OCI-LY1 (cell line): ENCODE measurements at regions not wholly inside any gene's neighbourhood (a gene's known extent, or its start where the extent isn't known, plus 50 kb on each side); places are given as distances from the start of the nearest gene placed in this dataset.

Experiments
- H2AFZ ChIP-seq: fragments of 200-600 bp; sonication (generic), shearing (Covaris generic); 2 replicates; pipeline ENCODE4 v1.6.0; 2014; ENCODE audit warnings: antibody characterized with exemption, mild to moderate bottlenecking, low read length
- H3F3A ChIP-seq: fragments of 200-600 bp; sonication (generic), shearing (Covaris generic); 2 replicates; pipeline ENCODE4 v1.6.0; 2014; ENCODE audit warnings: mild to moderate bottlenecking, antibody characterized with exemption, low read length, moderate library complexity; ENCODE audit not compliant: insufficient read depth
- H3K27ac ChIP-seq: fragments of 200-600 bp; sonication (generic); 2 replicates; pipeline ENCODE4 v1.5.1; 2014; ENCODE audit warnings: low read length, mixed run types, mild to moderate bottlenecking, low read depth; ENCODE audit not compliant: poor library complexity, severe bottlenecking
- H3K27me3 ChIP-seq: fragments of 200-600 bp; sonication (generic); 2 replicates; pipeline ENCODE4 v1.6.0; 2014; ENCODE audit warnings: antibody characterized with exemption, mild to moderate bottlenecking, low read length, moderate library complexity; ENCODE audit not compliant: insufficient read depth
- H3K36me3 ChIP-seq: fragments of 200-600 bp; sonication (generic); 2 replicates; pipeline ENCODE4 v1.6.1; 2014; ENCODE audit warnings: mild to moderate bottlenecking, antibody characterized with exemption, low read length, moderate library complexity, mixed read lengths; ENCODE audit not compliant: insufficient read depth
- H3K4me1 ChIP-seq: fragments of 200-600 bp; sonication (generic); 2 replicates; pipeline ENCODE4 v1.5.1; 2014; ENCODE audit warnings: mild to moderate bottlenecking, low read length, moderate library complexity; ENCODE audit not compliant: insufficient read depth, severe bottlenecking
- H3K4me2 ChIP-seq: fragments of 200-600 bp; sonication (generic), shearing (Covaris generic); 2 replicates; pipeline ENCODE4 v1.6.1; 2014; ENCODE audit warnings: low read length
- H3K4me3 ChIP-seq: fragments of 200-600 bp; sonication (generic); 2 replicates; pipeline ENCODE4 v1.5.1; 2014; ENCODE audit warnings: low read length, low read depth, mild to moderate bottlenecking, mixed read lengths; ENCODE audit not compliant: poor library complexity, severe bottlenecking
- H3K79me2 ChIP-seq: fragments of 200-600 bp; shearing (Covaris generic); 2 replicates; pipeline ENCODE4 v1.6.1; 2016; ENCODE audit warnings: mixed run types, low read length, mixed read lengths; ENCODE audit not compliant: insufficient read depth
- H3K9ac ChIP-seq: fragments of 200-600 bp; sonication (generic), shearing (Covaris generic); 2 replicates; pipeline ENCODE4 v1.6.1; 2014; ENCODE audit warnings: mild to moderate bottlenecking, low read length, mixed read lengths
- H3K9me2 ChIP-seq: fragments of 200-600 bp; sonication (generic), shearing (Covaris generic); 2 replicates; pipeline ENCODE4 v1.6.1; 2014; ENCODE audit warnings: low read depth, mild to moderate bottlenecking, low read length, mixed read lengths
- H3K9me3 ChIP-seq: fragments of 200-600 bp; shearing (Covaris generic); 2 replicates; pipeline ENCODE4 v1.6.1; 2014; ENCODE audit warnings: low read length, mixed read lengths
- H4K20me1 ChIP-seq: fragments of 200-600 bp; sonication (generic), shearing (Covaris generic); 2 replicates; pipeline ENCODE4 v1.6.0; 2016; ENCODE audit warnings: mild to moderate bottlenecking, low read length; ENCODE audit not compliant: insufficient read depth
- EZH2 ChIP-seq: fragments of 200-600 bp; sonication (generic), shearing (Covaris generic); IDR thresholded peaks from 2 replicates; pipeline ENCODE4 v1.8.0; 2017; ENCODE audit warnings: borderline replicate concordance, mixed run types, mild to moderate bottlenecking, antibody characterized with exemption, low read length, moderate library complexity, mixed read lengths
- TF ChIP-seq, protein P1 (sequence below): fragments of 200-600 bp; sonication (generic), shearing (Covaris generic); IDR thresholded peaks from 2 replicates; pipeline ENCODE4 v1.5.1; 2017; ENCODE audit warnings: mild to moderate bottlenecking, antibody characterized with exemption, low read length, moderate library complexity, mixed read lengths

DNA sequence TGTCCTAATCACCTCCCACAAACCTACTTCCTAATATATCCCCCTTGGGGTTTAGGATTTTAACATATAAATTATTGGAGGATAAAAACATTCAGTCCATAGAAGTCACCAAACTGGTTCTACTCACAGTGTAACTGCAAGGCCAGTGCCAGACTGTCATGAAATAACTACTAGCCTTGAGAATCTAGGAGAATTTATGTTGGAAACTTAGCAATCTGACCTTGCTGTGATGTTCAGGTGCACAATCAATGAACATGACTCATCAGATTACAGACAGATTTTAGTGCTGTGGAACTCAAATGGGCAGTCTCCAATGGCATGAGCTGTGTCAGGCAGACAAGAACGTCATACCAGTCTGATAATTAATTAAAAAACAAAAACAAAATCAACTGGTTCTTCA, 571.4 kb upstream of the IGFBP3 start:
- no peak overlapping the region for H3K9ac ChIP-seq
- H2AFZ ChIP-seq, result no peak overlapping the region
- no peaks in the 10 kb centered on the region for H3F3A ChIP-seq
- H4K20me1 ChIP-seq, result no peaks in the 10 kb centered on the region
- H3K36me3 ChIP-seq, result no peaks in the 10 kb centered on the region
- no peaks in the 10 kb centered on the region for H3K9me3 ChIP-seq
- no peak overlapping the region for H3K4me3 ChIP-seq
- no peak overlapping the region for H3K4me2 ChIP-seq
- H3K9me2 ChIP-seq, result no peaks in the 10 kb centered on the region
- TF ChIP-seq, protein P1, sequence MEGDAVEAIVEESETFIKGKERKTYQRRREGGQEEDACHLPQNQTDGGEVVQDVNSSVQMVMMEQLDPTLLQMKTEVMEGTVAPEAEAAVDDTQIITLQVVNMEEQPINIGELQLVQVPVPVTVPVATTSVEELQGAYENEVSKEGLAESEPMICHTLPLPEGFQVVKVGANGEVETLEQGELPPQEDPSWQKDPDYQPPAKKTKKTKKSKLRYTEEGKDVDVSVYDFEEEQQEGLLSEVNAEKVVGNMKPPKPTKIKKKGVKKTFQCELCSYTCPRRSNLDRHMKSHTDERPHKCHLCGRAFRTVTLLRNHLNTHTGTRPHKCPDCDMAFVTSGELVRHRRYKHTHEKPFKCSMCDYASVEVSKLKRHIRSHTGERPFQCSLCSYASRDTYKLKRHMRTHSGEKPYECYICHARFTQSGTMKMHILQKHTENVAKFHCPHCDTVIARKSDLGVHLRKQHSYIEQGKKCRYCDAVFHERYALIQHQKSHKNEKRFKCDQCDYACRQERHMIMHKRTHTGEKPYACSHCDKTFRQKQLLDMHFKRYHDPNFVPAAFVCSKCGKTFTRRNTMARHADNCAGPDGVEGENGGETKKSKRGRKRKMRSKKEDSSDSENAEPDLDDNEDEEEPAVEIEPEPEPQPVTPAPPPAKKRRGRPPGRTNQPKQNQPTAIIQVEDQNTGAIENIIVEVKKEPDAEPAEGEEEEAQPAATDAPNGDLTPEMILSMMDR, result no peak
- TF ChIP-seq EZH2, result no peak
- no peak overlapping the region for H3K27ac ChIP-seq
- no peaks in the 10 kb centered on the region for H3K4me1 ChIP-seq
- no peaks in the 10 kb centered on the region for H3K79me2 ChIP-seq
- no peaks in the 10 kb centered on the region for H3K27me3 ChIP-seq

DNA sequence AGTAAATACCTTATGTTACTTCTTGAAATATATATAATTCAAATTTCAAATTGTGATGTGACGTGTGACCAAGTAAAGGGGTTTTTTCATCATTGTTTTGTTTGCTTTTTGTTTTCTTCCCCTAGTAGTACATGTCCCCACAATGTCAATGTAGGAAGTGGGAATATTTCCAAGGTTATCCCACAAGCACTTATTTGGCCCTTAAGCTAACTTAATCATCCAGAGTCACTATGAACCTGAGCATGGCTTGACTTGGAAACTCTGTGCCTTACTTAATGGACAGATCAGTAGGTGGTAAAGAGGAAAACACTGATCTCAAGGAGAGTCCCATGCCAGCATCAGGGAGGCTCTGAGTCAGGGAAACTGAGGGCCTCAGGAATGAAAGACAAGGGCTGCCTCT, 569.3 kb upstream of the IGFBP3 start:
- H2AFZ ChIP-seq, result no peak overlapping the region
- no peaks in the 10 kb centered on the region for H4K20me1 ChIP-seq
- TF ChIP-seq, protein P1, result no peak
- TF ChIP-seq EZH2, result no peak
- H3K9ac ChIP-seq, result no peak overlapping the region
- no peaks in the 10 kb centered on the region for H3K79me2 ChIP-seq
- no peaks in the 10 kb centered on the region for H3K27me3 ChIP-seq
- no peak overlapping the region for H3K4me2 ChIP-seq
- no peak overlapping the region for H3K27ac ChIP-seq
- H3K9me2 ChIP-seq, result no peaks in the 10 kb centered on the region
- H3K4me3 ChIP-seq, result no peak overlapping the region
- H3K4me1 ChIP-seq, result no peaks in the 10 kb centered on the region
- H3K9me3 ChIP-seq, result no peaks in the 10 kb centered on the region
- no peaks in the 10 kb centered on the region for H3F3A ChIP-seq
- H3K36me3 ChIP-seq, result no peaks in the 10 kb centered on the region

DNA sequence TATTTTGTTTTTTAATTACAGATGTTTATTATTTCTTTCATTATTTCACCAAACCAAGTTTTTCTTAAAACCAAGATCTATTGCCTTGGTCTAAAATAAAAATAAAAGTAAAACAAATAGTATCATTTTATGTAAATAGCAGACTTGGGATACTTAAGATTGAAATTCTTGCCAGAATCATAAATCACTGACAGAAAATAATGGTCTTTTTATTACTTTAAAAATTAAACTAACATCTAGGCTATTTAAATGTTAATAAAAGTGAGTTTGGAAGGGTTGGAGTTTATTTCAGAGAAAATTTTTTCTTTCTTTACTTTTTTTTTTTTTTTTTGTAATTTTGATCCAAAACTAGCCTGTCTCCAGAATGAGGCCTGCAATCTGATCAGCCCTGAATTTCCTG, 568.0 kb upstream of the IGFBP3 start:
- Histone ChIP-seq H3K4me1 (no peaks in the 10 kb centered on the region), H3K27ac (no peak overlapping the region), H3K4me2 (no peak overlapping the region), H3K9me3 (no peaks in the 10 kb centered on the region), H3K4me3 (no peak overlapping the region), H3K36me3 (no peaks in the 10 kb centered on the region), H4K20me1 (no peaks in the 10 kb centered on the region), H3F3A (no peaks in the 10 kb centered on the region), H3K9ac (no peak overlapping the region), H2AFZ (no peak overlapping the region), H3K9me2 (no peaks in the 10 kb centered on the region), H3K27me3 (no peaks in the 10 kb centered on the region), H3K79me2 (no peaks in the 10 kb centered on the region)
- TF ChIP-seq, protein P1, result no peak
- TF ChIP-seq EZH2, result no peak
